ENCODE measurements at regions not wholly inside any gene's neighbourhood (a gene's known extent, or its start where the extent isn't known, plus 50 kb on each side); places are given as distances from the start of the nearest gene placed in this dataset.

- TF ChIP-seq CTCF (IDR thresholded peaks at IDR 0.05) (no peak), EP300 (IDR thresholded peaks at IDR 0.05) (no peak), POLR2A (IDR thresholded peaks at IDR 0.05; ENCODE audit: low read depth) (no peak), POLR2AphosphoS5 (IDR thresholded peaks at IDR 0.05) (no peak)
Observed at GRCh38 chr14:51370758-51371386, 130.8 kb downstream of the TMX1 start.

All from esophagus muscularis mucosa (tissue), 4 donors.